HG03196 (cell line): ENCODE measurements at regions not wholly inside any gene's neighbourhood (a gene's known extent, or its start where the extent isn't known, plus 50 kb on each side); places are given as distances from the start of the nearest gene placed in this dataset.

Source experiments
- ATAC-seq: cut with Tn5 transposase; IDR thresholded peaks from one replicate; pipeline ENCODE4 v1.9.1; 2021; ENCODE audit not compliant: unreplicated experiment

GRCh38 chr1:222370913-222371675 lies 176.8 kb downstream of the HHIPL2 start:
- no peak for ATAC-seq

- ATAC-seq = no peak
Measured at GRCh38 chr1:222370081-222370912, 177.6 kb downstream of the HHIPL2 start.

- no peak for ATAC-seq
Measured at GRCh38 chr1:222369148-222369547, 178.8 kb downstream of the HHIPL2 start.

GRCh38 chr1:222358100-222358499 lies 189.8 kb downstream of the HHIPL2 start:
- ATAC-seq = no peak

- no peak for ATAC-seq
Measured at GRCh38 chr1:222357252-222357651, 190.7 kb downstream of the HHIPL2 start.

GRCh38 chr1:222347627-222348026 lies 200.3 kb downstream of the HHIPL2 start:
- no peak for ATAC-seq

- no peak for ATAC-seq
Measured at GRCh38 chr1:222346955-222347354, 200.9 kb downstream of the HHIPL2 start.

- ATAC-seq = no peak
Measured at GRCh38 chr1:222339376-222339947, 208.4 kb downstream of the HHIPL2 start.

GRCh38 chr1:222335586-222335985 lies 212.3 kb downstream of the HHIPL2 start:
- ATAC-seq = no peak

GRCh38 chr1:222334026-222334680 lies 213.8 kb downstream of the HHIPL2 start:
- ATAC-seq = no peak

- no peak for ATAC-seq
Measured at GRCh38 chr1:222331765-222332164, 216.1 kb downstream of the HHIPL2 start.

GRCh38 chr1:222331340-222331739 lies 216.6 kb downstream of the HHIPL2 start:
- ATAC-seq = no peak

- no peak for ATAC-seq
Measured at GRCh38 chr1:222329493-222330045, 218.3 kb downstream of the HHIPL2 start.

GRCh38 chr1:222326710-222327036 lies 221.2 kb downstream of the HHIPL2 start:
- no peak for ATAC-seq

GRCh38 chr1:222326006-222326709 lies 221.7 kb downstream of the HHIPL2 start:
- ATAC-seq = no peak

GRCh38 chr1:222325506-222325905 lies 222.4 kb downstream of the HHIPL2 start:
- no peak for ATAC-seq

GRCh38 chr1:222314839-222315238 lies 233.1 kb downstream of the HHIPL2 start:
- no peak for ATAC-seq

GRCh38 chr1:222310836-222311235 lies 237.1 kb downstream of the HHIPL2 start:
- ATAC-seq = no peak

- no peak for ATAC-seq
Measured at GRCh38 chr1:222307621-222308020, 240.3 kb downstream of the HHIPL2 start.

- no peak for ATAC-seq
Measured at GRCh38 chr1:222306512-222306911, 241.4 kb downstream of the HHIPL2 start.

GRCh38 chr1:222306011-222306410 lies 241.9 kb downstream of the HHIPL2 start:
- ATAC-seq = no peak
